ENCODE measurements at regions not wholly inside any gene's neighbourhood (a gene's known extent, or its start where the extent isn't known, plus 50 kb on each side); places are given as distances from the start of the nearest gene placed in this dataset.

DNA sequence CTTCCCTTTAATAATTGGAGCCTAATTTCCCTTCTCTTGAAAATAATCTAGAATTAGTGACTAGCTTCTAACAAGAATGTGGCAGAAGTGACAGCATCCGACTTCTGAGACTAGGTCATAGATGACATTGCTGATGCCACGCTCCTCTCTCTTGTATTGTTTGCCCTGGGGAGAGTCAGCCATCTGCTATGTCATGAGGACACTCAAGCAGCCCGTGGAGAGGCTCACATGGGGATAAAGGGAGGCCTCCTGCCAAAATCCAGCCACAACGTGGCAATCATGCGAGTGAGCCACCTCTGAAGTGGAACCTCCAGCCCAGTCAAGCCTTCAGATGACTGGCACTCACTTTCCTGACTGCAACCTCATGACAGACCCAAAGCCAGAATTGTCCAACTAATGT is 54.2 kb upstream of the LRRK2 start:
- no peak for TF ChIP-seq NFE2L2 (IDR thresholded peaks at IDR 0.05; ENCODE audit: low read depth, low read length)
- TF ChIP-seq, protein P1, sequence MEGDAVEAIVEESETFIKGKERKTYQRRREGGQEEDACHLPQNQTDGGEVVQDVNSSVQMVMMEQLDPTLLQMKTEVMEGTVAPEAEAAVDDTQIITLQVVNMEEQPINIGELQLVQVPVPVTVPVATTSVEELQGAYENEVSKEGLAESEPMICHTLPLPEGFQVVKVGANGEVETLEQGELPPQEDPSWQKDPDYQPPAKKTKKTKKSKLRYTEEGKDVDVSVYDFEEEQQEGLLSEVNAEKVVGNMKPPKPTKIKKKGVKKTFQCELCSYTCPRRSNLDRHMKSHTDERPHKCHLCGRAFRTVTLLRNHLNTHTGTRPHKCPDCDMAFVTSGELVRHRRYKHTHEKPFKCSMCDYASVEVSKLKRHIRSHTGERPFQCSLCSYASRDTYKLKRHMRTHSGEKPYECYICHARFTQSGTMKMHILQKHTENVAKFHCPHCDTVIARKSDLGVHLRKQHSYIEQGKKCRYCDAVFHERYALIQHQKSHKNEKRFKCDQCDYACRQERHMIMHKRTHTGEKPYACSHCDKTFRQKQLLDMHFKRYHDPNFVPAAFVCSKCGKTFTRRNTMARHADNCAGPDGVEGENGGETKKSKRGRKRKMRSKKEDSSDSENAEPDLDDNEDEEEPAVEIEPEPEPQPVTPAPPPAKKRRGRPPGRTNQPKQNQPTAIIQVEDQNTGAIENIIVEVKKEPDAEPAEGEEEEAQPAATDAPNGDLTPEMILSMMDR (conservative IDR thresholded peaks at IDR 0.05; ENCODE audit: low read depth, low read length): no peak
- no peak for TF ChIP-seq POLR2A (IDR thresholded peaks at IDR 0.05; ENCODE audit: low read depth, low read length)
- TF ChIP-seq BHLHE40 (IDR thresholded peaks at IDR 0.05; ENCODE audit: low read depth, low read length): no peak
- no peak for TF ChIP-seq RCOR1 (IDR thresholded peaks at IDR 0.05; ENCODE audit: insufficient replicate concordance, low read length)
- TF ChIP-seq, protein P2, sequence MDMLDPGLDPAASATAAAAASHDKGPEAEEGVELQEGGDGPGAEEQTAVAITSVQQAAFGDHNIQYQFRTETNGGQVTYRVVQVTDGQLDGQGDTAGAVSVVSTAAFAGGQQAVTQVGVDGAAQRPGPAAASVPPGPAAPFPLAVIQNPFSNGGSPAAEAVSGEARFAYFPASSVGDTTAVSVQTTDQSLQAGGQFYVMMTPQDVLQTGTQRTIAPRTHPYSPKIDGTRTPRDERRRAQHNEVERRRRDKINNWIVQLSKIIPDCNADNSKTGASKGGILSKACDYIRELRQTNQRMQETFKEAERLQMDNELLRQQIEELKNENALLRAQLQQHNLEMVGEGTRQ (IDR thresholded peaks at IDR 0.05; ENCODE audit: low read depth, low read length): no peak
- no peak for TF ChIP-seq MAZ (IDR thresholded peaks at IDR 0.05; ENCODE audit: borderline replicate concordance, low read depth, low read length)
- TF ChIP-seq RAD21 (IDR thresholded peaks at IDR 0.05; ENCODE audit: low read length): no peak
- no peak for TF ChIP-seq CEBPB (IDR thresholded peaks at IDR 0.05; ENCODE audit: low read depth, low read length)
- no peak for TF ChIP-seq MXI1 (IDR thresholded peaks at IDR 0.05; ENCODE audit: borderline replicate concordance, low read depth, low read length)
- no peak for TF ChIP-seq CHD1 (IDR thresholded peaks at IDR 0.05; ENCODE audit: low read depth, low read length)

Measured in IMR-90 (cell line).